ENCODE measurements at regions not wholly inside any gene's neighbourhood (a gene's known extent, or its start where the extent isn't known, plus 50 kb on each side); places are given as distances from the start of the nearest gene placed in this dataset.

DNA sequence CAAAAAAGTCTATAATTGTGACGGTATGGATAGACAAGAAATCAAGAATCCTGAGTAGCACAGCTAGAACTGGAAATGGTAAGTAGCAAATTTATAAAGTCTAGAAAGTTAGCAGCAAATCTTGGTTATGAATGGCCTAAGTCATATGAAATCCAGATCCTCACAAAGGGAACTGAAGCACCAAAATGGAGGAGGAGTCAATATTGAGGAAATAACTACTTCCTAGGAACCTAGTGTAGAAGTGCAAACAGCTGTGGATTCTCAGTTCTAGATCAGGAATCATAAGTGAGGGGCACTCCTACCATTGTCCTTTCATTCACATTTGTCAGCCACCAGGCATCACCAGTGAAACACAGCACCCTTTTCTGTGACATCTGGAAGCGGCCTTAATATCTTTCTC lies 202.2 kb upstream of the DCN start:
- no peak for DNase-seq

DNA sequence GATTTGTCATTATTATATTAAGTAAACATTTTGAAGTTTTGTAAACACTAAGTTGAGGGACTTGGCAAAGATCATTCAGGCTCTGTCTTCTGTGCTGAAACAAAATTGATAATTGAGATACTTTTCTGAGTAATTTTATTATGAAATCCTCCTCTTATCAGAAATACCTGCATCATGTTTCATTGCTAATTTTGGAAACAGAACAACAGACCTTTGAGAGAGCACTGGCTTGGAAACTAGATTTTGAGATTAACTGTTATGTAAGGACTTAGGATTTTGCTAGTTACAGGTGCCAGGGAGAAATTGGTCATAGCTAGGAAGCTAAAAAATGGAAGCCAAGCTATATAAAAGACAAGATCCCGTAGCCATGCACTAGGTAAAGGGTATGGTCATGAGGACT lies 201.7 kb upstream of the DCN start:
- DNase-seq: no peak

DNA sequence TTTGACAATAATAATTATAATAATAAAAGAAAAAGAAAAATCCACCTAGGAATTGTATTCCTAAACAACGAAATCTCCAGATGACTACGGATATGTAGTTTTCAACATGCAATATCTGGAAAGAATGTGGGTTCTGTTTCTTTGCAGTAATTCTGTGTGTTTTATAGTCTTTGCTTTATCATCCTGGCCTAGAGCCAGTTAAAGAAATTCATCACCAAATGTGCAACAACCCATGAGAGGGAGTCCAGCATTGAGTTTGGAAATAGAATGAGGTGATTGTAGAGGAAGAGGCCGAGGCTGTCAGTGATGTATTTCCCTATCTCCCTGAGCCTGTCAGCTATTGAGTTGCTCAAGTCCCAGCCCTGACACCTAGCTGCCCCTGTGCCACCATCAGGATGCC lies 200.5 kb upstream of the DCN start:
- peak; percentile 20 for DNase-seq

DNA sequence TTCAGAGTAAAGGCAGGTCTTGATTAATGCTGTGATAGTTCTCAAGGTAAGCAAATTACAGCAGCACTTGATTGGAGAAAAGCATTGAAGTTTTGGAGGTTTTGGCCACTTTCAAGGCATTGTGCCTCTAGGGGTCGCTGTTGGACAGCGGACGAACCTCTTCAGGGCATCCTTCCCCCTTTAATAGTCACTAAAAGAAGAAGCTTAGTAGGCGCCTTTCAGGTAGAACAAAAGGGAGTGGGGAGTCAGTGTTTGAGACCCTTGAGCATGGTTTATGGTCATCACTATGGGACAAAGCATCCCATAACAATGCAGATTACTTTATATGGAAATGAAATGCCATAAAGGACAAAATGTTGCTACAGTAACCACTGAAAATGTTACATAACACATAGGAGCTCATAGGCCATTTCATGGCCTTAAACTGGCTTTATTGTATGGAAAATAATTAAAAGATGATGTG lies 199.5 kb upstream of the DCN start:
- peak; percentile 72 for DNase-seq

DNA sequence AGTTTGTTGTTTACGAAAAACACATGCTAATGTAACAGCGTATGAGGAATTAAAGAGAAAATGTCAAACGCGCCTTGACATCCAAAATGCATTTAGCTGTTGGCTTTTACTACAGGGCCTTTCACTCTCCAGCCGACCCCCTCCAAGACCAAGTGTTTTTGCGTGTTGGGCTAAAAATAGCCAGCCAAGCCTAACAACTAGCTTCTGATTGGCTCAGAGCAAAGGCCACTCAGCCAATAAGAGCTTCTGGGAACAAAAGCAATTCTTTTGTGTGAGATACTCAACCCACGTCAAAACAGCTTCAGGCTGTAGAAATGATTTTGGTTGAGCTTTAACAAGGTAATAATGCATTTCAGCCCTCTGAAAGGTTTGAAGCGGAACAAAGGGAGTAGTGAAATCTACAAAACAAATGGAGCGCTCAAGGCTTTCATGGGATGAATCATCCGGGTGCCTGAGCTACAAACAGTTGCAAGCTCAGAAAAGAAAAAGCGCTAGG lies 198.7 kb upstream of the DCN start:
- DNase-seq: peak; percentile 87

DNA sequence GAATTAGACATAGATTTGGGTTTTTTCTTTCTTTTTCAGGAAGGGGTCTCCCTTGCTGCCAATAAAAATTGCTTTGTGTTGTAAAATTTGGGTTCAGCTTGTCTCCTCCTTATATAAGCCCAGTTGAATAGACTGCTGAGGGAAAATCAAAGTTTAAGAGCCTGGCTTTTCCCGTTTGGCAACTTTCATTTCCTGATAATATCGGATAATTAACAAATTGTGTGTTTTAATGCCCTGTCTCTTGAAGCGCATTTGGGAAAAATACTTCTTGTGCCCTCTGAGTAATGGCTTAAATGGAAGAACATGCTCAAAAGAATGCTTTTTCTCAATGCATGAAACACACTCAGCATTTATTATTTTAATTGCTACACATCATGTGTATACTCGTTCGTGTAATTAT lies 198.0 kb upstream of the DCN start:
- DNase-seq: no peak

DNA sequence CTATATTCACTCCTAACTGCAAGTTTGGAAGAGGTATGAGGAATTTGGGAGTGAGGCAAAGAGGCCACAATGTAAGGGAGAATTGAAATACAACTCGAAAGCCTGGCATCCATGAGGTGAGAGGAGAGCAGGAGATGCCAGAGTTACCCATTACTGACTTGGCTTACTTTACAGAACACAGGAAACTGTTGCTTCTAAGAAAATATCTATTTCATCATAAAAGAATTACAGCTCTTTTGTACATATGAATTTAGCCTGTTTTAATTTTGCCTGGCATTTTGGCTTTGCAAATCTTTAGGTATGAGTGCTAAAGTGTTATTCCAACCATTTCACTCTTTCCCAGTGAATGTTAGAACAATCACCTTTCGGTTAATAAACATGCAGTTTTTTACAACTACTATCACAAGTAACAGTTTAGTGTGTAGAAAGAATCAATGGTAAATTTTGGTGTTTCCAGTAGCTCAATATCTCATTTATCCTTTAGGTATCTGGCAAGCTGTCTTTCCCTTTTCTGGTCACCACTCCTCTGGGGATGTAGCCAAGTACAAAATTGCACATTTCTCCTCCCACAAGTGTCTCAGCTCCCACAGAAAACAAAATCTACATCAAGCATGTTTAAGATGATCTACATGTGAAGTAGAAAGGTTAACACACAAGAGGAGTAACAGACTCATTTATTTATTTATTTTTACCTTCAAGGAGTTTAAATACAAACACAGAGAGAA lies 196.6 kb upstream of the DCN start:
- no peak for DNase-seq

DNA sequence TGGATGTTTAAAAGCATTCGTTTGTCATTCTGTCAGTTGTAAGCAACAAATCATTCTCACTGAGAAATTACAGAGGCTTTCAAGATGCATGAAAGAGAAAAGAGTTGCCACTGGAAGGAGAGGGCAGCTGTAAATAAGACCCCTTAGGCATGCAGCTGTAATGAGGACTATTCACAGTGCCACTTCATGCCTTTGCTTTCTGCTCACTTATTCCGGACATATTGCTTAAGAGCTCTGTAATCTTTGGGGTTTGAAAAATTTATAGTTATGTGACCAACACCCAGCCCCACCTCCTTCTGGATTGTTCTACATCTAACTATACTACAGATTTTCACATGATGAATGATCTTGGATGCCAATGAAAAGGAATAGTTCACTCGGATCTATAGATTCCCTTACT lies 194.8 kb upstream of the DCN start:
- DNase-seq: peak; percentile 21

DNA sequence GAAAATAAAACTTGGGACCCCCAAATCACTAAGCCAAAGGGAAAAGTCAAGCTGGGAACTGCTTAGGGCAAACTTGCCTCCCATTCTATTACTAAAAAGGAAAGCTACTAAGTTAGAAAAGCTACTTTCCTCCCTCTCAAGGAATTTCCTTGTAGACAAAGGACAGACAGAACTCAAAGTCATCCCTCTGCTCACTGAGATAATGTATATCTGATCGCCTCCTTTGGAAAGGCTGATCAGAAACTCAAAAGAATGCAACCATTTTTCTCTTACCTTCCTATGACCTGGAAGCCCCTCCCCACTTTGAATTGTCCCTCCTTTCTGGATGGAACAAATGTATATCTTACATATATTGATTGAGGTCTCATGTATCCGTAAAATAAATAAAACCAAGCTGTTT lies 190.5 kb upstream of the DCN start:
- DNase-seq: no peak

DNA sequence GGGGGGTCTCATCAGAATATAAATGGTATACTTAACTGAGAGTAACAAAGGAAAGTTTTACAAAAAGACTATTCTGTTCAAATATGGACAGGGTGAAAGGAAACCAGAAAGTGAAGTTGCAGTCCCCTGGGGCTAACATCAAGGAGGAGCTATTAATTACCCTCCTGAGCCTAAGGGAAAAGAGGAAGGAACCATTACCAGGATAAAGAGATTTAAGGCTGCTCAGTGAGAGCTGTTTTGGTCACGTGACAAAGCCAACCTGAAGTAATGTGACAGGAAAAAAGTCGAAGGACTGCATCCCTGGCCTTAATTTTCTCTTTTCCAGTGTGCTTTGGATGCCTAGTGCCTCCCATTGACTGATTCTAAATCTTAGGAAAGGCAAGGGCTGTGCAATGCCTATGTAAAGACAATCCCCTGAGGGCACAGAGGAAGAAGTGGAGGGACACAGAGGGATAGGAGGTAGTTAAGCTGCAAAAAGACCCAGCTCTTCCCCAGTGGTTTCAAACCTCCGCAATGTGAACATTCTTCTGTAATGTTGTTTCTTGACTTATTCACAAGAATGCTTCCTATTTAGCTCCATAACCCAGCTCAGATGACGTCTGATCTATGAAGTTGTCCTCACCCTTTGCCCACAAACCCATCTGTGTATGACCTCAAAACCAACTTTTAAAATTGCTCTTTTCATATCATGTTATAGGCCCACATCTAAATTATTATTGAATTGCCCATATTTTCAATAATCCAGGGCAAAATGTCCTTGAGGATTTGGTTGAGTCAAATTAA lies 187.7 kb upstream of the DCN start:
- no peak for DNase-seq

DNA sequence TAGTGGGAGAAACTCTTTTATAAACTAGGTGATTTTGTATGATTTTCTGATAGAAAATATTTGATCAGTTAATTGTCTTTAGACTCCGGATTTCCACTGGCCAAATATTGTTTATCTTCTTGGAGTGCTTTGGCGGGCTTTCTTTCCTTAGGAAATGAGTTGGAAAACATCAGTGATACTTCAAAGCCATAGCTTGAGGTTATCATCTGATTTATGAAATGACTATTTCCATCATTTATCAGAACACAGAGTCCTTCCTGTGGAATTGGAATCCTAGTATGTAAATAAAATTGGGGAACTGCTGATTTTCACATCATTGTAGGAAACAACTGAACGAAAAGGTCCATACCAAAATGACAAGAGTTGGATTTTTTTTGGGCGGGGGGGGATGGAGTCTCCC lies 186.0 kb upstream of the DCN start:
- no peak for DNase-seq

DNA sequence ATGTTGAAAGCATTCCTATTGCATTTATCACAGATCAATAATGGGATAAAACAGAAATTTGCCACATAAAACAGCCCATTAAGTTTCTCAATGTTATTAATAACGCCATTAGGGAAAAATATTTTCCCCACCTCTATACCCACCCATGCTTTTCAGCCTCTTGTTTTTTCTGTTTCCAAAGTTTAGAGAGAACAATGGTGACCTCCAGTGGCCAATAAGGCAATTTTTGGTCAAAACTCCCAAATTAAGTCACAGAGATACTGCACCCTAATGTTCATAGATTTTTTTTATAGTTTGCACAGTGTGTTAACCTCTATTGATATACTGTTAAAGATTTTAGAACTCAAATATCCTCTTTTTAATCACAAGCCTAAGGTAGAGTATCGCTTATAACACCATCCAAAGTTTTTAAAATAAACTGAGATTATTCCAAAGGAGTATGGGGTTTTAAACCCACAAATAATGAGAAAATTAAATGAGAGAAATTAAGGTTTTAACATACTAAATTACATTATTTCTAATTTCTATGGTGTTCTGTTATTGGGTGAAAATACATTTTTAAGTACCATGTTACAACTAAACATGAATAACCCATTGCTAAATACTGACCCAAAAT lies 184.7 kb upstream of the DCN start:
- peak; percentile 33 for DNase-seq

DNA sequence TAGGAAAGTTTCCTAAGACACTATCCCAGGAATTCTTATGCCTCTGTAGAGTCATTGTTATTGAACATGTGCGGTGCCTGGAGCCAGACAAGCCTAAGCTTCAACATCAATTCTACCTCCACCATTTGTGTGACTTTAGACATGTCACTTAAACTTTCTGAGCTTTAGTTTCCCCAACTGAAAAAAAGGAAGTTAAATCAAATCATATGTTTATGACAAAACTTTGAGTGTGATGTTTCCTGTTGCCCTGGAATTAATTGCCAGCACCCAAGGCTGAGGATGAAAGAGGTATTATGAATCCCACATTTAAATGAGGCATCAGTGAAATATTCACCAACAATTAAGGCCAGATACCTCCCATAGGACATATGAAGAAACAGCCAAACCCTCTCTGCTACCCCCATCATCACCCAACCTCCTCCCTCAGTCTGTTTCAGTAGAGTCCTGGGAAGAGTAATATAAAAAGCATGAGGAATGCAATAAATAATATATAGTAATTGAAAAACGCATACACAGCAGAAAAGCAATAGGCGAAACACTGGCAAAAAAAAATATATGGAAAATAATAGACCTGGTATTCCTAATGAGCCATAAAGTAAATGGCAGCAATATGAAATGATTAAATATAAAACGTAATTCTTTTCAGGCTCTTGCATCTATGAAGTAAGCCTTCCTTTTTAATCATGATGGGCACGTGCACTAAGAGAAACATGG lies 182.0 kb upstream of the DCN start:
- peak; percentile 78 for DNase-seq

DNA sequence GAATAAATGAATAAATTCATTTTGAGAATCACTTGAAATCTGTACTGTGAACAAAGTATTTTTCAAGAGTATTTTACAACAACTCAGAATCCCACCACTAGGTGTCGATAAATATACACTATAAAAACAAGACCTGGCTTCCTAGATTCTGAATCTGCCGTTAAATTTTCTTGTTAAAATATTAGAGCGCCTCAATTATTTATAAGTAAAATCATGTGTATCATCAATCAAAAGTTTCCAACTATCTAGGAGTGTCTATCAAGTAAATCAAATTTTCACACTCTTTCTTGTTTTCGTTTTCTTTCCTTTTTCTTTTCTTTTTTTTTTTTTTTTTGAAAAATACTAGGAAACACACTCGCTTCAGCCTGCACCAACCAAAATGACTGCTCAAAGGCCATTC lies 179.2 kb upstream of the DCN start:
- peak; percentile 39 for DNase-seq

DNA sequence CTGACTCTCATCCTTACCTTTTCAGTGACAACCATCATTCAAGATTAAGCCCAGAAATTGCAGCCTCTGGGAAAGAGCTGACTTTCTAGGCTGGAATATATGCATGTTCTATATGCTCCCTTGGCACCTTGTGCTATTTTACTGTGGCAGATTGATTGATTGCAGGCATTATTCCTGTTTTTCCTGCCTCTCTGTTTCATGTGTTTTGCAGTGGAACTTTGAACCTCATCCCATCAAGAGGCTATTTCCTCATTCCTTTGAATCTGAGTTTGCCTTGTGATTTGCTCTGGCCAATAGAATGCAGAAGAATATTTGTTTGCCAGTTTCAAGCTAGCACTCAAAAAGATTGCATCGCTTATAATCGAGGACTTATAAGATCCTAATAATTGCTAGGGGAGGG lies 174.8 kb upstream of the DCN start:
- DNase-seq: no peak

DNA sequence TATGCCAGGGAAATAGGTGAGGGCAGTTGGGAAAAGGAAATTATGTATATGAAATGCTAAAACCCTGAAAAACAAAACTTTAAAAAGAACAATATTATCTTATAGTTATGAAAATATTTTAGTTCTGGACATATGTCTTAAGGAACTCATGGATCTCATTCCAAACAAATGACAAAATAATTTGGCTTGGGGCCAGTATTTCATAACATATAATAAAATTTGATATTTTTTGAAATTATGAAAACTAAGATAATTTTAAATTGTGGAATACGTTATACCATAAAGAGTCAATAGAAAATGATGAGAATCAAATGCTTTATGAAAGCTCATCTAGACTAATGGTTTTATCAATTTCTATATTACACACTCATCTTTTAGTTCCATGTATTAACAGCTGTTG lies 173.8 kb upstream of the DCN start:
- DNase-seq: no peak

DNA sequence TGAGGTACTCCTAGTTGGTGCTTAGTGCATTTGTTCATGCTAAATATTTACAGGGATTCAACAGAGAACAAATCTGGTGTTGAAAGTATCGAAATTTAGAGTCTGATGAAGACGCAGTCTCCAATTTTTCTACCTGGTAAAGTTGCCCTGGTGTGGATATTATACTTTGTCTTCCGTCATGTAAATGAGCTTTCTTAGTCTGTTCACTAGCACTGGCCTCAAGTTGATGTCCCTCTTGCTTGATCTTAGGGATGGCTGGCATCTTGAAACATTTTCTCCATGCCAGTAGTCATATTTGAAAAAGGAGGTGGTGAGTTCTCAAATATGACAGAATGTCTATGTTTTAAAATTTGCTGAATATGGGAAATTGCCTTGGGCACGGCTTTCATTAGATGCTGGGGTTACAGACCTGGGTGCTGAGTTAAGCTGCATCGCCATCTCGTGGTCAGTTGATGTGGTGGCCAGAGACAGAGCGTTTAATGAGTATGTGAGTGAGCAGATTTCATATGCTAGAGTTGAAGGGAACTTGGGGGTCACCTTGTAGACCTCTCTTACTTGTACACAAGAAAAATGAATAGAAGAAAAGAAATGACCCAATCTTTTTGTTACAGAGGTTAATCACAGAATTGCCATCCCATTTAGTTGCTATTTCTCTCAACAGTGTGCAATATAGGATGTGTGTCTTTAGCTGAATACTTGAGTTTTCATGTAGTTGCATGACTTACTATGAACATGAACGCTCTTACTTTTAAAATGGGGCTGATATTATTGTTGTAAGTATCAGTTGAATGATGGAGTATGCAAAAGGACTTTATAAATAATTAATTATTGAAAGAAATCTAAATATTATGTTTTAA lies 172.8 kb upstream of the DCN start:
- DNase-seq: peak; percentile 74

DNA sequence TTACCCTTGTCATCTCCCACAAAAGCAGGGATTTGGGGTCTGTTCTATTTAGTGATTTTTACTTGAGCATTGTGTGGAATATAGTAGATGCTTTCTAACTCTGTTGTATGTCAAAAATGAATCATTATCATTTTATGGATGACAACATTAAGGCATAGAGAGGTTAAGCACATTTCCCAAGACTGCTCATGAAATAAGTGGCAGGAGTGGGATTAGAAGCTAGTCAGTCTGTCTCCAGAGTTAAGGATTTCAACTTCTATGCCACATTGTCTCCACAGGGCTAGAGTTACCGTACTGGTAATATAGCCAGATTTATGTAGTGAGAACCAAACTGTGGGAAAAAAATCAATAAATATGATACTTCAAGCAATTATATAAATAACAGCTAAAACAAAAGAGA lies 170.6 kb upstream of the DCN start:
- DNase-seq: no peak

DNA sequence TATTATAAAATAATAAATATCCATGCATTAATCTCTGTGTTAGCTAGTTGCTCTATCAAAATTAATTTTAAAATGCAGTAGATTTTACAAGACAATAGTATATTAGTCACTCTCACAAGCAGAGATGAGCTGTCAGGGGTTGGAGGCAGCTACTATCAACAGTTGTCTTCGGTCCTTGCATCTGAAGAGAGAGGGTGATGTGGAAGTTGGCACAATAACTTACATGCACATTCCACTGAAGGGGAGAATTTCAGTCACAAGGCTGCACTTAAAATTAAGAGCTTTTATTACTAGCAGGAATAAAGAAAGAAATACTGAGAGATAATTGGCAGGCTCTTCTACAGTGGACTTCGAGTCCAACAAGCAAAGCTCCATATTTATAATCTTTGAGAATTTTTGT lies 166.9 kb upstream of the DCN start:
- no peak for DNase-seq

DNA sequence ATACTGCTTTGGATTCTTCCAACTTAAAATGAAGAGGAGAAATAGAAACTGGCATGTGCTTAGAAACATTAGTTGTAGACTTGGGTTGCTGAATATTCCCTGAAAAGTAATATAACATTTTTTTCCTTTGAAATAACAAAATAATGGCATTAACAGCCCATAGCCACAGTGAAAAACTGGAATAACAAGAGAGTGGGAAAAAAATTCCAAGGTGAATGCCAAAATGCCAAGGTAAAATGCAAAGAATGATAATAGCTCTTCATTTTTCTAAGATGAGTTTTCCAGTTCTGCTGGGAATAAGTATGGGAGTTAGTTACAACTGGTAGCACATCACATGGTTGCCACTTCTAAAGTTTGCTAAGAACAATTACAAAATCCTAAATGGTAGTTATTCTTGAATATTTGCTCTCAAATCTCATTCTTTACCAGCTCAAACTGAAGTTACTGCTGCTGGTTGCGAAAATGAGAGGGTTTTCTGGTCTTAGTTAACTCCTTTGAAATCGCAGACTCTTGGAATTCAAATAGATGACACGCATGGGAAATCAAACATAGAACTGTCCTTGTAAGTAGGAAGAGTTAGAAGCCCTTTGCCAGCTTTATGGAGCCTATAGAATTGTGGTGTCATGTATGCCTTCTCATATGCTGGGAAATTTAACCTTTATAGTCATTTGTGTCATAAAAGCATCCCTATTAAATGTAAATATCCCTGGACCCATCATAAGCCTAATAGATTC lies 165.0 kb upstream of the DCN start:
- DNase-seq: no peak

DNA sequence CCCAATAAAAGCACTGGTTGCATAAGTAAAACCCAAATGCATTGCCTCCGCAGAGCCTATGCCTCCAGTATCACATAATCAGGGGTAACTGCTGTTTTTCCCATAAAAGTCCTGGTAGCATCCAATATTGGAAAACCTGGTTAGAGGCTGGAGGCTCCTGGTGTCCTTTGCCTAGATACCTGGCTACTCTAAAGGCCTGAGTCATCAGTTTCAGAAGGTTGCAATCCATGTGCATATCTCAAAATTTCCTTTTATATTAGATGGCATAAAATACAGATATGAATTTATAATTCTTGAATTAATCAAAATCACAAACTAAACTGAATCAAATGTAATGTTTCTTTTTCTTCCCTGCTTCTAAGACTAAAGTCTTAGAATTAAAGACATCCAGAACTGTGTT lies 164.2 kb upstream of the DCN start:
- DNase-seq: no peak

All from fibroblast of skin of abdomen (primary cell).